Esophagus muscularis mucosa (tissue), 2 donors: ENCODE measurements at regions not wholly inside any gene's neighbourhood (a gene's known extent, or its start where the extent isn't known, plus 50 kb on each side); places are given as distances from the start of the nearest gene placed in this dataset.

Experiments
- POLR2A ChIP-seq: fragments of 450-650 bp; IDR thresholded peaks from one replicate; pipeline ENCODE4 v1.6.1; 2017; ENCODE audit warnings: antibody characterized with exemption, moderate library complexity, mild to moderate bottlenecking, low read depth
- POLR2AphosphoS5 ChIP-seq, 2 donors: sonication (generic); formaldehyde crosslinking; IDR thresholded peaks; one replicate each; pipeline ENCODE4 v1.6.1; 2017; ENCODE audit warnings: antibody characterized with exemption in 2 of 2

GRCh38 chr1:60875138-60875537 is 207.2 kb upstream of the NFIA start:
- no peak for TF ChIP-seq POLR2A
- TF ChIP-seq POLR2AphosphoS5 (IDR thresholded peaks at IDR 0.05), result no peak
